ENCODE measurements at regions not wholly inside any gene's neighbourhood (a gene's known extent, or its start where the extent isn't known, plus 50 kb on each side); places are given as distances from the start of the nearest gene placed in this dataset.

DNA sequence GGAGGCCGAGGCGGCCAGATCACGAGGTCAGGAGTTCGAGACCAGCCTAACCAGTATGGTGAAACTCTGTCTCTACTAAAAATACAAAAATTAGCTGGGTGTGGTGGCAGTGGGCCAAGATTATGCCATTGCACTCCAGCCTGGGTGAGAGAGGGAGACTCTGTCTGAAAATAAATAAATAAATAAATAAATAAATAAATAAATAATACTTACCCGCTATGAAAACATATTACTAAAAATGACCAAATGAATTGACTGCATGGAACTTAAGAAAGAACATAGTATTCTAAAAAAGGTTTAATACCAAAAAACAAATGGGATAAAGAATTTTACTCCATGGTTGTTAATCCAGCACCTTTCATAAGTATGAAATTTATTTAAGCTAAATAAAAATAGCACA is 305.0 kb downstream of the GATA3 start:
- no peak for FAIRE-seq
- TF ChIP-seq MYC (IDR thresholded peaks at IDR 0.05; ENCODE audit: low read depth, low read length) (no peak), POLR2A (IDR thresholded peaks at IDR 0.05; ENCODE audit: low read depth, low read length) (no peak), POLR2AphosphoS5 (IDR thresholded peaks at IDR 0.05; ENCODE audit: insufficient read depth, low read depth, low read length) (no peak), EZH2 (IDR thresholded peaks at IDR 0.05; ENCODE audit: borderline replicate concordance, low read depth, low read length, severe bottlenecking) (no peak), JUN (IDR thresholded peaks at IDR 0.05; ENCODE audit: borderline replicate concordance, insufficient read depth, insufficient read length, low read depth) (no peak), FOS (IDR thresholded peaks at IDR 0.05; ENCODE audit: borderline replicate concordance, insufficient read depth, low read length) (no peak), GATA2 (IDR thresholded peaks at IDR 0.05; ENCODE audit: insufficient read depth, insufficient read length, low read depth, low read length) (no peak)
- TF ChIP-seq, protein P1, sequence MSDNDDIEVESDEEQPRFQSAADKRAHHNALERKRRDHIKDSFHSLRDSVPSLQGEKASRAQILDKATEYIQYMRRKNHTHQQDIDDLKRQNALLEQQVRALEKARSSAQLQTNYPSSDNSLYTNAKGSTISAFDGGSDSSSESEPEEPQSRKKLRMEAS (IDR thresholded peaks at IDR 0.05; ENCODE audit: insufficient read depth, insufficient read length): no peak
- TF ChIP-seq, protein P2, sequence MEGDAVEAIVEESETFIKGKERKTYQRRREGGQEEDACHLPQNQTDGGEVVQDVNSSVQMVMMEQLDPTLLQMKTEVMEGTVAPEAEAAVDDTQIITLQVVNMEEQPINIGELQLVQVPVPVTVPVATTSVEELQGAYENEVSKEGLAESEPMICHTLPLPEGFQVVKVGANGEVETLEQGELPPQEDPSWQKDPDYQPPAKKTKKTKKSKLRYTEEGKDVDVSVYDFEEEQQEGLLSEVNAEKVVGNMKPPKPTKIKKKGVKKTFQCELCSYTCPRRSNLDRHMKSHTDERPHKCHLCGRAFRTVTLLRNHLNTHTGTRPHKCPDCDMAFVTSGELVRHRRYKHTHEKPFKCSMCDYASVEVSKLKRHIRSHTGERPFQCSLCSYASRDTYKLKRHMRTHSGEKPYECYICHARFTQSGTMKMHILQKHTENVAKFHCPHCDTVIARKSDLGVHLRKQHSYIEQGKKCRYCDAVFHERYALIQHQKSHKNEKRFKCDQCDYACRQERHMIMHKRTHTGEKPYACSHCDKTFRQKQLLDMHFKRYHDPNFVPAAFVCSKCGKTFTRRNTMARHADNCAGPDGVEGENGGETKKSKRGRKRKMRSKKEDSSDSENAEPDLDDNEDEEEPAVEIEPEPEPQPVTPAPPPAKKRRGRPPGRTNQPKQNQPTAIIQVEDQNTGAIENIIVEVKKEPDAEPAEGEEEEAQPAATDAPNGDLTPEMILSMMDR (IDR thresholded peaks at IDR 0.05; ENCODE audit: extremely low read depth in 1 of 2, insufficient read depth in 1 of 2, low read depth in 1 of 2, low read length in 2 of 2): no peak

More for the DNA sequence above, 305.0 kb downstream of the GATA3 start:
- DNase-seq (ENCODE audit: low read depth, low spot score): no peak
- intact Hi-C loops (cut with micrococcal nuclease) (no loop called here), dilution Hi-C loops (cut with MboI; ENCODE audit: extremely low pct_ligation_motif_present, low sequenced_read_pairs) (no loop called here)
- no peak overlapping the region for H2AFZ ChIP-seq (ENCODE audit: low read depth, low read length)
- H3K9ac ChIP-seq (replicated peaks; ENCODE audit: extremely low read depth, insufficient read depth, low read length): no peak overlapping the region
- no peaks in the 10 kb centered on the region for H4K20me1 ChIP-seq (replicated peaks; ENCODE audit: control insufficient read depth, extremely low read depth, insufficient read depth, low read length)
- H3K4me3 ChIP-seq (replicated peaks in 1 of 3; ENCODE audit: insufficient read depth in 1 of 3, low read depth in 1 of 3, low read length in 3 of 3): no peak overlapping the region
- no peak overlapping the region for H3K27ac ChIP-seq (ENCODE audit: insufficient read depth, low read depth, low read length)
- H3K79me2 ChIP-seq (ENCODE audit: control insufficient read depth, insufficient read depth, low read length): no peaks in the 10 kb centered on the region
- ChIA-PET POLR2A (no interaction called here), CTCF (no interaction called here)
- H3K9me3 ChIP-seq (replicated peaks; ENCODE audit: control insufficient read depth, insufficient read depth, low read length): no peaks in the 10 kb centered on the region
- H3K4me2 ChIP-seq (ENCODE audit: insufficient read depth, low read length): no peak overlapping the region
- no peaks in the 10 kb centered on the region for H3K9me1 ChIP-seq (replicated peaks; ENCODE audit: control insufficient read depth, extremely low read depth, insufficient read depth, low read length)
- no TSS peak for BruUV-seq (replicated peaks)
- no peaks in the 10 kb centered on the region for H3K36me3 ChIP-seq (ENCODE audit: control insufficient read depth in 2 of 2, extremely low read depth in 1 of 2, insufficient read depth in 2 of 2, low read length in 2 of 2)
- H3K4me1 ChIP-seq (ENCODE audit: control insufficient read depth, extremely low read depth, insufficient read depth, low read length): no peaks in the 10 kb centered on the region
- peaks cover 0 to 10% of the 10 kb centered on the region in 2 experiments for H3K27me3 ChIP-seq (ENCODE audit: control insufficient read depth in 2 of 2, insufficient read depth in 2 of 2, low read length in 2 of 2)

Data from endothelial cell of umbilical vein (primary cell).